ENCODE measurements at regions not wholly inside any gene's neighbourhood (a gene's known extent, or its start where the extent isn't known, plus 50 kb on each side); places are given as distances from the start of the nearest gene placed in this dataset.

DNA sequence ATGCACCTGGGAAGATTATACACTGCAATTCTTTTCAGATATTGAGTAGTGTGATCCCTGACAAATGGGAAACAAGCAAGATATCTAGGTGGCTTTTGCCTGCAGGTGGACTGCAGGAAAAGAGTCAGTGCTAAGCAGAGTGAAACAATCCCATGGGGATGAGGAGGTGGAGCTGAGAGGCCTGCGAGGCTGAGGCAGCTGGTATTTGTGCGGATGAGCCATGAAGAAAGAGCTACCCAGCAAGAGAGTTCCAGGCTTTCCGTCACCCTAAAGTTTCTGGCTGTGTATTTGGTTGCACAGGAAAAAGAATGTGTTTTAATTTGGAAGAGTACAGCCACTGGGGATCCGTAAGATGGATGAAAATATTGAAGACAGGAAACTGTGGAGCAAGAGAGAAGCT lies 714.1 kb upstream of the COBL start:
- Histone ChIP-seq H3K4me3 (no peak overlapping the region), H3K27ac (no peak overlapping the region), H3K27me3 (no peaks in the 10 kb centered on the region), H3K36me3 (no peaks in the 10 kb centered on the region), H3K9me3 (no peaks in the 10 kb centered on the region), H3K4me1 (ENCODE audit: insufficient read depth) (peaks cover 3% of the 10 kb centered on the region)
- DNase-seq = no peak
- 58 to 64% (median 62%) methylated on average over 4 of the region's 4 CpGs for WGBS, 3 donors
- TF ChIP-seq, protein P1, sequence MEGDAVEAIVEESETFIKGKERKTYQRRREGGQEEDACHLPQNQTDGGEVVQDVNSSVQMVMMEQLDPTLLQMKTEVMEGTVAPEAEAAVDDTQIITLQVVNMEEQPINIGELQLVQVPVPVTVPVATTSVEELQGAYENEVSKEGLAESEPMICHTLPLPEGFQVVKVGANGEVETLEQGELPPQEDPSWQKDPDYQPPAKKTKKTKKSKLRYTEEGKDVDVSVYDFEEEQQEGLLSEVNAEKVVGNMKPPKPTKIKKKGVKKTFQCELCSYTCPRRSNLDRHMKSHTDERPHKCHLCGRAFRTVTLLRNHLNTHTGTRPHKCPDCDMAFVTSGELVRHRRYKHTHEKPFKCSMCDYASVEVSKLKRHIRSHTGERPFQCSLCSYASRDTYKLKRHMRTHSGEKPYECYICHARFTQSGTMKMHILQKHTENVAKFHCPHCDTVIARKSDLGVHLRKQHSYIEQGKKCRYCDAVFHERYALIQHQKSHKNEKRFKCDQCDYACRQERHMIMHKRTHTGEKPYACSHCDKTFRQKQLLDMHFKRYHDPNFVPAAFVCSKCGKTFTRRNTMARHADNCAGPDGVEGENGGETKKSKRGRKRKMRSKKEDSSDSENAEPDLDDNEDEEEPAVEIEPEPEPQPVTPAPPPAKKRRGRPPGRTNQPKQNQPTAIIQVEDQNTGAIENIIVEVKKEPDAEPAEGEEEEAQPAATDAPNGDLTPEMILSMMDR (IDR thresholded peaks at IDR 0.05) = no peak
- TF ChIP-seq EP300 (IDR thresholded peaks at IDR 0.05) (no peak), POLR2A (IDR thresholded peaks at IDR 0.05) (no peak)
- intact Hi-C loops (cut with DNase I) = no loop called here

DNA sequence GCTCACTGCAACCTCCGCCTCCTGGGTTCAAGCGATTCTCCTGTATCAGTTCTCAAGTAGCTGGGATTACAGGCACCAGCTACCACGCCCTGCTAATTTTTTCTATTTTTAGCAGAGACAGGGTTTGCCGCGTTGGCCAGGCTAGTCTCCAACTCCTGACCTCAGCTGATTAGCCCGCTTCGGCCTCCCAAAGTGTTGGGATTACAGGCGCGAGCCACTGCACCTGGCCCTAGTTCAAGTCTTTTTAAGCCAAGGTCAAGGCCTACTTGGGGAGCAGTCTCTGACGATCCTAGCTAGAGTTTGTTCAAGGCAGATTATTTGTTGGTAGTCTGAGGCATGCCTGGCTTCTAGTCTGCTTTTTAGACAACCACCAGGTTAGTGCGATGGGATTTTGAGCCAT lies 709.5 kb upstream of the COBL start:
- no peak for TF ChIP-seq POLR2A (IDR thresholded peaks at IDR 0.05)
- TF ChIP-seq EP300 (IDR thresholded peaks at IDR 0.05) = no peak
- TF ChIP-seq, protein P1 (IDR thresholded peaks at IDR 0.05) = no peak
- Histone ChIP-seq H3K27ac (no peak overlapping the region), H3K9me3 (no peaks in the 10 kb centered on the region), H3K36me3 (no peaks in the 10 kb centered on the region), H3K4me3 (no peak overlapping the region), H3K27me3 (no peaks in the 10 kb centered on the region), H3K4me1 (ENCODE audit: insufficient read depth) (peaks cover 3% of the 10 kb centered on the region)
- 28 to 52% (median 30%) methylated on average over 11 of the region's 11 CpGs for WGBS, 3 donors
- intact Hi-C loops (cut with DNase I) = no loop called here
- peak in 4 of 5 donors; percentile 9 to 46 (median 39) for DNase-seq

DNA sequence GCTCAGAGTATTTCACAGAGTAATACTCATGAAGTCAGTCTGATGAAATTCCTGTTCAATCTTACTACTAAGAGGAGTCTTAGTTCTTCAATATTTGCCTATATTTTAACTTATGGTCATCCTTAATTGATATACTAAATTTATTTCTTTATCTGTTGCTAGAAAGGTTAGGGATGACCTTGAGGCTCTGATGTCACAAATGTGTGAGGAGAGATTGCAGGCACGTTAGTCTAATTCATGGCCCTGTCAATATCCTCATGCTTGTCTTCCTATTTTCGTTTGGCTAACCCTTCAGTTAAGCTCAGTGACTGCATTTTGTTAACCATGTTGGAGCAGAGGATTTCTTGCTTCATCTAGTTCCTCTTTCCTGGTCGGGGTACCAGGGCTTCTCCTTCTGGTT lies 704.7 kb upstream of the COBL start:
- TF ChIP-seq EP300 (IDR thresholded peaks at IDR 0.05) = no peak
- no peak for TF ChIP-seq POLR2A (IDR thresholded peaks at IDR 0.05)
- TF ChIP-seq, protein P1 (IDR thresholded peaks at IDR 0.05) = no peak
- Histone ChIP-seq H3K4me1 (ENCODE audit: insufficient read depth) (peaks cover 2% of the 10 kb centered on the region), H3K9me3 (no peaks in the 10 kb centered on the region), H3K4me3 (no peak overlapping the region), H3K36me3 (no peaks in the 10 kb centered on the region), H3K27ac (no peak overlapping the region), H3K27me3 (no peaks in the 10 kb centered on the region)
- WGBS, 3 donors = 35 to 66% (median 47%) methylated on average over 3 of the region's 3 CpGs
- no peak for DNase-seq
- intact Hi-C loops (cut with DNase I) = no loop called here

DNA sequence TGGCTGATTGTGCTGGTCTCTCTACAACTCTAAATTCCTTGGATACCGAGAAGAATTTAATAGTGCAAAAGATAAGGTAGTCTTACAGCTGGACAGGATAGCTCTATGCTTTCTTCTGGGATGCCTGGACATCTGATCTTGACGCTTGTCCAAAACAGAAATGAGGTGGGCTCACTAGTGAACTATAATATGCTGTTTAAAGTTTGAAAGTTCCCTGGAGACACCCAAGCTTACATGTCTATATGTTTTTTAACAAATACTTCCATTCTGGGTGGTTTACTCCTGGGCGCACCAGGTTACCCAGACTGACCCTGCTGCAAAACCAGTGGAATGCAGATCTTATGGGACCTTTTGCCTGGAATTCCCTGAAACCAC lies 702.1 kb upstream of the COBL start:
- Histone ChIP-seq H3K4me3 (no peak overlapping the region), H3K27me3 (no peaks in the 10 kb centered on the region), H3K9me3 (no peaks in the 10 kb centered on the region), H3K4me1 (ENCODE audit: insufficient read depth) (no peaks in the 10 kb centered on the region), H3K27ac (no peak overlapping the region), H3K36me3 (no peaks in the 10 kb centered on the region)
- 74 to 84% (median 82%) methylated on average over 3 of the region's 3 CpGs for whole genome bisulfite sequencing, 3 donors
- TF ChIP-seq, protein P1 (IDR thresholded peaks at IDR 0.05) = no peak
- TF ChIP-seq EP300 (IDR thresholded peaks at IDR 0.05) (no peak), POLR2A (IDR thresholded peaks at IDR 0.05) (no peak)
- DNase-seq = no peak
- intact Hi-C loops (cut with DNase I) = loop anchor here in 1 of 4 donors (5.0 kb wide), 1 partner anchor 794 kb away; no protein-coding TSS in a partner anchor
